ENCODE measurements at regions not wholly inside any gene's neighbourhood (a gene's known extent, or its start where the extent isn't known, plus 50 kb on each side); places are given as distances from the start of the nearest gene placed in this dataset.

GRCh38 chr1:105072446-105072845 lies 1322.7 kb downstream of the AMY1C start:
- no peak for TF ChIP-seq CTCF (IDR thresholded peaks at IDR 0.05 in 8 of 11, conservative IDR thresholded peaks at IDR 0.05 in 3 of 11)
- no peak for TF ChIP-seq POLR2AphosphoS5 (IDR thresholded peaks at IDR 0.05)
- TF ChIP-seq POLR2A (IDR thresholded peaks at IDR 0.05): no peak
